Prostate gland (tissue), 2 donors: ENCODE measurements at regions not wholly inside any gene's neighbourhood (a gene's known extent, or its start where the extent isn't known, plus 50 kb on each side); places are given as distances from the start of the nearest gene placed in this dataset.

Source experiments
- CTCF ChIP-seq, 4 experiments: fragments of 200-600 bp in 2 of 4; fragments of 450-650 bp in 2 of 4; sonication (generic) in 2 of 4; IDR thresholded peaks; 1 replicate in 3 of 4; 2 replicates in 1 of 4; pipeline ENCODE4 v1.5.1; 2016 to 2019; ENCODE audit warnings: antibody characterized with exemption in 4 of 4, mild to moderate bottlenecking in 2 of 4, moderate library complexity in 2 of 4
- POLR2AphosphoS5 ChIP-seq: sonication (generic); formaldehyde crosslinking; IDR thresholded peaks from one replicate; pipeline ENCODE4 v1.6.1; 2017; ENCODE audit warnings: antibody characterized with exemption

- TF ChIP-seq CTCF (IDR thresholded peaks at IDR 0.05) (no peak), POLR2AphosphoS5 (no peak)
Measured at GRCh38 chr12:19760611-19761010, 321.3 kb downstream of the AEBP2 start.
